SK-N-MC (cell line): ENCODE measurements at regions not wholly inside any gene's neighbourhood (a gene's known extent, or its start where the extent isn't known, plus 50 kb on each side); places are given as distances from the start of the nearest gene placed in this dataset.

Source experiments
- DNase-seq: peaks from one replicate; pipeline ENCODE4 v3.0.0-alpha.2; 2011; ENCODE audit warnings: low read depth, low spot score
- H3K27ac ChIP-seq: fragments of 200-600 bp; sonication (generic); 2 replicates; pipeline ENCODE4 v1.5.1; 2016; ENCODE audit warnings: mixed run types
- H3K36me3 ChIP-seq: fragments of 200-600 bp; sonication (generic); 2 replicates; pipeline ENCODE4 v1.6.1; 2017; ENCODE audit warnings: antibody characterized with exemption, low read length, mixed read lengths; ENCODE audit not compliant: insufficient read depth
- H3K4me3 ChIP-seq: fragments of 200-600 bp; sonication (generic); 2 replicates; pipeline ENCODE4 v1.5.1; 2016
- H3K9ac ChIP-seq: fragments of 200-600 bp; sonication (generic); 2 replicates; pipeline ENCODE4 v1.8.0; 2017; ENCODE audit warnings: mixed run types, mixed read lengths; ENCODE audit not compliant: insufficient read length
- H3K9me3 ChIP-seq: fragments of 200-600 bp; sonication (generic); 2 replicates; pipeline ENCODE4 v1.6.1; 2017; ENCODE audit warnings: low read depth, mild to moderate bottlenecking, antibody characterized with exemption, low read length, moderate library complexity, mixed read lengths
- EZH2 ChIP-seq: fragments of 200-600 bp; sonication (generic); IDR thresholded peaks from one replicate; pipeline ENCODE4 v1.6.1; 2017; ENCODE audit warnings: antibody characterized with exemption
- FOXP2 ChIP-seq: optimal IDR thresholded peaks from 2 replicates; pipeline ENCODE3; 2011; ENCODE audit warnings: mild to moderate bottlenecking, moderate library complexity; ENCODE audit not compliant: insufficient read depth; ENCODE audit errors: extremely low read length, control extremely low read depth
- POLR2AphosphoS5 ChIP-seq: IDR thresholded peaks from 2 replicates; pipeline ENCODE4 v1.6.1; 2012; ENCODE audit warnings: mild to moderate bottlenecking, low read depth, low read length, borderline replicate concordance

DNA sequence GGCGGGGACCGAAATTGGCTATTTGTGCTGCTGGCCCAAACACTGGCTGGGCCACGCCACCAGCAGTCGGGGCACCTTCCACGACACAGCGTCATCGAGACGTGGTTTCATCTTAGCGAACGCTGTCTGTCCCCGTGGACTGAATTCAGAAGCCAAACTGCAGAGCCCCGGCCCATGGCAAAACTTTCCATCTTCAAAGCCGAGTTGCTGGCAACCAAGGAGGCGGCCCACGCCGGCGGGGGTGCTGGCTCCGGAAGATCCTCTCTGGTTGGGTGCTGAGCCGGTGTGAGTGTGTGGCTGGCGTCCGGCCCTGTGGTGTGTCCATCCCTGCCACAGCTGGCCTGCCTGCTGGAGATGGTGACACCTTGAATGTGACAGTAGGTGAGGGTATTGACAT, 96.6 kb upstream of the ADRA2C start:
- Histone ChIP-seq H3K27ac (no peak overlapping the region), H3K36me3 (no peaks in the 10 kb centered on the region), H3K9ac (no peak overlapping the region), H3K9me3 (no peaks in the 10 kb centered on the region), H3K4me3 (no peak overlapping the region)
- DNase-seq: no peak
- no peak for TF ChIP-seq EZH2
- TF ChIP-seq POLR2AphosphoS5: no peak
- TF ChIP-seq FOXP2: no peak

- no peaks in the 10 kb centered on the region for H3K36me3 ChIP-seq
- no peak overlapping the region for H3K9ac ChIP-seq
- no peak overlapping the region for H3K27ac ChIP-seq
- TF ChIP-seq FOXP2 (no peak), POLR2AphosphoS5 (no peak), EZH2 (no peak)
- no peak overlapping the region for H3K4me3 ChIP-seq
- DNase-seq: no peak
- no peaks in the 10 kb centered on the region for H3K9me3 ChIP-seq
Observed at GRCh38 chr4:3668825-3669552, 97.2 kb upstream of the ADRA2C start.

GRCh38 chr4:3667258-3667657, 98.9 kb upstream of the ADRA2C start:
- no peak for DNase-seq
- no peak overlapping the region for H3K4me3 ChIP-seq

GRCh38 chr4:3666263-3666662, 99.9 kb upstream of the ADRA2C start:
- H3K4me3 ChIP-seq: no peak overlapping the region
- no peak for DNase-seq
- H3K36me3 ChIP-seq: no peaks in the 10 kb centered on the region
- H3K9ac ChIP-seq: no peak overlapping the region
- no peak overlapping the region for H3K27ac ChIP-seq
- H3K9me3 ChIP-seq: no peaks in the 10 kb centered on the region
- TF ChIP-seq FOXP2 (no peak), POLR2AphosphoS5 (no peak), EZH2 (no peak)

More at GRCh38 chr4:3667258-3667657, 98.9 kb upstream of the ADRA2C start:
- Histone ChIP-seq H3K9me3 (no peaks in the 10 kb centered on the region), H3K27ac (no peak overlapping the region), H3K9ac (no peak overlapping the region), H3K36me3 (no peaks in the 10 kb centered on the region)
- TF ChIP-seq POLR2AphosphoS5 (no peak), FOXP2 (no peak), EZH2 (no peak)

GRCh38 chr4:3665360-3665891, 100.8 kb upstream of the ADRA2C start:
- TF ChIP-seq POLR2AphosphoS5: no peak
- no peak for TF ChIP-seq EZH2
- no peak for TF ChIP-seq FOXP2
- H3K4me3 ChIP-seq: no peak overlapping the region
- no peak for DNase-seq
- H3K27ac ChIP-seq: no peak overlapping the region
- no peak overlapping the region for H3K9ac ChIP-seq
- H3K9me3 ChIP-seq: no peaks in the 10 kb centered on the region
- no peaks in the 10 kb centered on the region for H3K36me3 ChIP-seq

- Histone ChIP-seq H3K36me3 (no peaks in the 10 kb centered on the region), H3K9ac (no peak overlapping the region), H3K9me3 (no peaks in the 10 kb centered on the region), H3K27ac (no peak overlapping the region), H3K4me3 (no peak overlapping the region)
- DNase-seq: no peak
- TF ChIP-seq EZH2 (no peak), POLR2AphosphoS5 (no peak), FOXP2 (no peak)
Observed at GRCh38 chr4:3663791-3664190, 102.4 kb upstream of the ADRA2C start.

GRCh38 chr4:3662516-3662915, 103.7 kb upstream of the ADRA2C start:
- TF ChIP-seq EZH2: no peak
- no peak for TF ChIP-seq POLR2AphosphoS5
- no peak overlapping the region for H3K9ac ChIP-seq
- H3K36me3 ChIP-seq: no peaks in the 10 kb centered on the region
- H3K4me3 ChIP-seq: no peak overlapping the region
- no peak for DNase-seq
- H3K9me3 ChIP-seq: no peaks in the 10 kb centered on the region
- no peak overlapping the region for H3K27ac ChIP-seq

- no peaks in the 10 kb centered on the region for H3K9me3 ChIP-seq
- no peak overlapping the region for H3K4me3 ChIP-seq
- no peak overlapping the region for H3K27ac ChIP-seq
- H3K36me3 ChIP-seq: no peaks in the 10 kb centered on the region
- H3K9ac ChIP-seq: no peak overlapping the region
- no peak for TF ChIP-seq POLR2AphosphoS5
- TF ChIP-seq FOXP2: no peak
- no peak for TF ChIP-seq EZH2
- no peak for DNase-seq
Observed at GRCh38 chr4:3661989-3662388, 104.2 kb upstream of the ADRA2C start.
